ENCODE measurements at regions not wholly inside any gene's neighbourhood (a gene's known extent, or its start where the extent isn't known, plus 50 kb on each side); places are given as distances from the start of the nearest gene placed in this dataset.

- no peak for DNase-seq
These were observed 291.2 kb upstream of the MEOX2 start for GRCh38 chr7:15977663-15978062.

GRCh38 chr7:15972862-15973275, 286.4 kb upstream of the MEOX2 start:
- no peak for DNase-seq

GRCh38 chr7:15967551-15967950, 281.1 kb upstream of the MEOX2 start:
- DNase-seq = no peak

GRCh38 chr7:15967121-15967520, 280.6 kb upstream of the MEOX2 start:
- no peak for DNase-seq

- no peak for DNase-seq
These were observed 276.7 kb upstream of the MEOX2 start for GRCh38 chr7:15963206-15963605.

- no peak for DNase-seq
These were observed 268.3 kb upstream of the MEOX2 start for GRCh38 chr7:15954671-15955354.

GRCh38 chr7:15950299-15950698, 263.8 kb upstream of the MEOX2 start:
- DNase-seq = no peak

- no peak for DNase-seq
These were observed 261.3 kb upstream of the MEOX2 start for GRCh38 chr7:15947754-15948153.

- DNase-seq = no peak
These were observed 251.6 kb upstream of the MEOX2 start for GRCh38 chr7:15938115-15938514.

GRCh38 chr7:15937571-15937970, 251.1 kb upstream of the MEOX2 start:
- no peak for DNase-seq

- no peak for DNase-seq
These were observed 250.5 kb upstream of the MEOX2 start for GRCh38 chr7:15936991-15937390.

GRCh38 chr7:15932318-15932717, 245.8 kb upstream of the MEOX2 start:
- DNase-seq = no peak

- DNase-seq = no peak
These were observed 242.9 kb upstream of the MEOX2 start for GRCh38 chr7:15929411-15929810.

GRCh38 chr7:15925608-15926007, 239.1 kb upstream of the MEOX2 start:
- no peak for DNase-seq

- DNase-seq = no peak
These were observed 238.4 kb upstream of the MEOX2 start for GRCh38 chr7:15924910-15925309.

- DNase-seq = no peak
These were observed 235.5 kb upstream of the MEOX2 start for GRCh38 chr7:15922002-15922401.

- no peak for DNase-seq
These were observed 235.1 kb upstream of the MEOX2 start for GRCh38 chr7:15921576-15921975.

- DNase-seq = no peak
These were observed 234.5 kb upstream of the MEOX2 start for GRCh38 chr7:15920953-15921352.

GRCh38 chr7:15916681-15917380, 230.3 kb upstream of the MEOX2 start:
- DNase-seq = no peak

- DNase-seq = no peak
These were observed 229.3 kb upstream of the MEOX2 start for GRCh38 chr7:15915686-15916293.

GRCh38 chr7:15914611-15915010, 228.1 kb upstream of the MEOX2 start:
- no peak for DNase-seq

GRCh38 chr7:15906436-15906835, 220.0 kb upstream of the MEOX2 start:
- DNase-seq = no peak

GRCh38 chr7:15905251-15906040, 219.0 kb upstream of the MEOX2 start:
- no peak for DNase-seq
